ENCODE measurements at regions not wholly inside any gene's neighbourhood (a gene's known extent, or its start where the extent isn't known, plus 50 kb on each side); places are given as distances from the start of the nearest gene placed in this dataset.

DNA sequence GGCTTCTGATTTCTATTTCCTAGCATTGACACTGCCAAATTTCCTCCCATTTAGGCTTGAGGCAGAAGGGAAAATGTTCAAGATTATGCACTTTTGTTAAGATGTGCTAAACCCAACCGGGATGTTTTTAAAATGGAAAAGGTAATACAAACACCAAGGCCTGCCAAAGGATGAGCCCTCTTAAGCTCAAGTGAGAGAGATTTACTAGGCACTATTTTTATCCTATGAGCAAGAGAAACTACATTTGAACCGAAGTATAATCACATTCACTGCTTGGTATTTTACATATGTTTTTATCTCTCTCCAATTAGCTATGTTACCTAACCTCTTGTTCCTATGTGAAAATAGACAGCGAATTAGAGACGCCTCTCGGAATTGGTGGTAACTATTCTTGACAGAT, 295.8 kb downstream of the GABRB3 start:
- no peak for DNase-seq

DNA sequence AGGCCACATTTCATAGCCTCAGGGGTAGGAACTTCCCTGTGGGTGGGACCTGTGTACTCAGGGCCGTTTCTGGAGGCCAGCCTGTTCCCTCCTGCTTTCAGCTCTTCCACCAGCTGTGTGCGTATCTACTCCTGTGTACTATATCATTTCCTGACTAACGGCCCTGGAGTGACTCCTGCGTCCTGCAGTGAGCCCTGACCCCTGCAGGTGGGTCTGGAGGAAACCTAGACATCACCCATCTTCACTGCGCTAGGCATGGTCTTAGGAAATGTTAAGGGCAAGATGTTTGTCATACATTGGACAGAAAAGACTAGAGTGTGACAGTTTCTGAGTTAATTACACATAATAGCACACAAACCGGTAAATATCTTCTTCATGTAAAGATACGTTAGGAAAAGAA, 297.3 kb downstream of the GABRB3 start:
- no peak for DNase-seq

GRCh38 chr15:26472661-26473060, 300.2 kb downstream of the GABRB3 start:
- no peak for DNase-seq

DNA sequence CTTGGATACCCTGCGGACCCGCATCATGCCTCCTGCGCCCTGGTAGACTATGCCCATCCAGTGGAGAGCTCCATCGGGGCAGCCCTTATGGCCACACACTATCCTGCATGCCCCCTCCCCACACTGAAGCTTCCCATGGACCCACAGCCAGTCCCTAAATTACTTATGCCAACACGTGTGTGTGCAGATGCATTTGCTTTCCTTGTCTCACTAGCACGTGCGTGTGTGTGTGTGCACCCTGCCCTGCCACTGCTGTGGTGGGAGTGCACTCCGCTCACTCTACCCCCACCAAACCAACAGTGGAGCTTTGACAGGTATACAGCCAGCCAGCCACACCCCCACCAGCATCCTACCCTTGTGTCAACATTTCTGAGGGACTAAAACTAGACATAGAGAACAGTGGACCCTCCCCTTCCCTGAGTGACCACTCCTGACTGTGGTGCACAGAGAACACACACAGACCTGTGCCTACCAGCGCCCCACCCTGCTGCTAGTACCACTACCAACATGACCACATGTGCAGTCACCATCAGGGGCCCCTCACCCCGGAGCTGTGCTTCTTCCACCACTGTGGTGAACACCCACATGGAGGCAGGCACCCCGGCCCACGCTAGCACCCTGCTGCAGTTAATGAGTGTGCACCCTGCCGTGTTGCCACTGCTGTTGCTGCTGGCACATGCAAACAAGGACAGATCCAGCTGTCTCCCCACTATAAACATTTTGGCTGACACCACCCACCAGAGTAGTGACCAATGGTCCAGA, 310.8 kb downstream of the GABRB3 start:
- DNase-seq: no peak

GRCh38 chr15:26460165-26460564, 312.7 kb downstream of the GABRB3 start:
- DNase-seq: no peak

DNA sequence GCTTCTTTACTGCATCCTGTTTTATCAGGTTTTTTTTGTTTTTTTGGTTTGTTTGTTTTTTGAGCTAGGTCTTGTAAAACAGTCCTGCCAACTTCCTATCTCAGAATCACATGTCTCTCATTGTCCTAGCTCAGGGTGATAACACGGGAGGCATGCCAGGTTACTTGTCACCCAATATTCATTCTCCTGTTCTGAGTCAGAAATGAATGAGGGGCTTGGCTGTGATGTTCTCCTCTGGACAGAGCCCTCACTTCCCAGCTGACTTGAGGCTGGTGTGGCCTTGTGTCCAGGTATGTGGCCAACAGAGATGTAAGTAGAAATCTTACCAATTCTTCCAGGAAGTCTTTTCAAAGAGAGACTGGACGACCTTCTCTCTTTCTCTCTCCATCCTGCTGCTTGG, 317.0 kb downstream of the GABRB3 start:
- no peak for DNase-seq

- DNase-seq: no peak
Measured at GRCh38 chr15:26453914-26454313, 319.0 kb downstream of the GABRB3 start.

GRCh38 chr15:26451995-26452394, 320.9 kb downstream of the GABRB3 start:
- DNase-seq: no peak

DNA sequence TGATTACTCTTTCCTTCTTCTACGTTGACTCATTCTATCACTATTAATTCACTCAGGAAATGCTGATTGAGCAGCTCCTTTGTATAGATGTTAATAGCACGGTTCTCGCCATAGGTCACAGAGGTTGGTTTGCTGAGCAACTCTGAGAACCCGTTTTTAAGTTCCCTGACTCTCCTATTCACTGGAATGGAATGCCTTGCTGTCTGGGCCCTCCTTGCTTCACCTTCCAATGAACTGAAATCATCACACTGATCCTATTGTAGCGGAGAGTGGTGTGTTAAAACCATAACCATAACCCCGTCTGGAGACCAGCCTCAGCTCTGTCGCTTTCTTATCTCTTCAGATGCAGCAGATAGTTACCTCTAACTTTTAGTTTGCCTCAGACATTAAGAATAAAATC, 323.6 kb downstream of the GABRB3 start:
- DNase-seq: no peak

- DNase-seq: no peak
Measured at GRCh38 chr15:26443321-26443720, 329.5 kb downstream of the GABRB3 start.

GRCh38 chr15:26442680-26443079, 330.2 kb downstream of the GABRB3 start:
- no peak for DNase-seq

GRCh38 chr15:26439681-26440080, 333.2 kb downstream of the GABRB3 start:
- no peak for DNase-seq

DNA sequence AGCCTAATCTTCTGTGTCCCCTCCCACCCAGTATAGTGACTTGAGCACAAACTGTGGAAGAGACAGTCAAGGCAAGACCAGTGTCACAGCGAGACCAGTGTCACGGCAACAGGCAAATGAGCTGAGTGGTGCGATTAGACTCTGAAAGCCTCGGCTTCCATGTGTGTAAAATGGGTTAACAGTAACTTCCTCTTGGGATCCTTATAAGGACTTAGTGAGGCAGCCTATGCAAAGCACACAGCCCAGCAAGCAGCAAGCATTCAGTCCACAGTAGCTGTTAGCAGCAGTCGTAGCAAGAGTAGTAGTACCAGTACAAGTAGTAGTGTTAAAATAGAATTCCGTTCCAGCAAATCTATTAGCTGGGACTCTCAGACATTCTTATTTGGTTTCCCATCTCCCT, 334.1 kb downstream of the GABRB3 start:
- no peak for DNase-seq

DNA sequence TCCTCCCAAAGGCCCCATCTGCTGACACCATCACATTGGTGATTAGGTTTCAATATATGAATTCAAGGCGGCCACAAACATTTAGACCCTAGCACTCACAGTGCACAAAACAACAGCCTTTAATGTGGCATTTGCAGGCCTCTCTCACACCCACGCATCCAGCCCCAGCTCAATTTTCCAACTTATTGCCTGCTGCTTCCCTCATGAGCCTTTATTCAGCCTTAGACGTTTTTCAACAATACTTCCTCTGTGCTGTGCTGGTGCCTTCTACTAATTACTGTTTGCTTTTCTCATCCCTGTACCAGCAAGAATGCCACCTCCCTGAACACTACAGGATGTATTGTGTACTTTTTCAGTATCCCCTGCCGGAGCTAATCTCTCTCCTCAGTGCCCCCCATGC, 334.6 kb downstream of the GABRB3 start:
- no peak for DNase-seq

DNA sequence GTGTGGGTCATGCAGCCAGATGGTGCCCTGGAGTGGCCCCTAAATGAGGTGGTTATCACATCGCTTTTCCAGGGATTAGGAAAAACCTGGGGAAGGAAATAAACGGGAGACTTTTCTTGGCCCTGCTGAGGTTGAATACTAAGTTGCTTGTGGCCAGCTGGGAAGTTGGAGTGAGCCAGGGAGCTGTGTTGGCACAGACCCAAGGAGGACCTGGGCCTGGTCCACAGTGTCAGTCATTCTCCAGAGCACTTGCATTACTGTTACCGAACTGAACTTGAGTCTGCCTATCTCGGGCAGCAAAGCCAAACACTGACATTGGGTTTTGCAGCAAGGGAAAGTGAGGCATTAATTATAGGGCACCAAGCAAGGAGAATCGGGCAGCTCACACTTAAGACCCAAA, 339.0 kb downstream of the GABRB3 start:
- no peak for DNase-seq

GRCh38 chr15:26433060-26433459, 339.8 kb downstream of the GABRB3 start:
- DNase-seq: no peak

DNA sequence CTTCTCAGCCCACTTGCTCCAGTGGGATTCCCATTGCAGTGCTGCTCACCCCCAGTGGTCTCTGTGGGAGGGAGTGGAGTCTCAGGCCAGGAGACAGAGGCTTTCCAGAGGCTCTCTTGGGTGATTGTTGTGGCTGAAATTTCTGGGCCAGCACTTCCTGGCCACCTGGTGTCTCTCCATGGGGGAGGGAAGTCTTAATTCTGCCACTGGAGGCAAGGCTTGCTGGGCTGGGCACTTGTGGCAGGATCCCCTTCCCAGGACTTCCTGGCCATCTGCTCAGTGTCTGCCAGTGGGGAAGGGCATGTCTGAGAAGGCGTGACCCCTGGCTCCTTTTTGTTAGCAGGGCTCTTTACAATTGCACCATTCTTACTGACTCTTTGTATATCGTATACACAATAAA, 351.8 kb downstream of the GABRB3 start:
- DNase-seq: peak; percentile 51

DNA sequence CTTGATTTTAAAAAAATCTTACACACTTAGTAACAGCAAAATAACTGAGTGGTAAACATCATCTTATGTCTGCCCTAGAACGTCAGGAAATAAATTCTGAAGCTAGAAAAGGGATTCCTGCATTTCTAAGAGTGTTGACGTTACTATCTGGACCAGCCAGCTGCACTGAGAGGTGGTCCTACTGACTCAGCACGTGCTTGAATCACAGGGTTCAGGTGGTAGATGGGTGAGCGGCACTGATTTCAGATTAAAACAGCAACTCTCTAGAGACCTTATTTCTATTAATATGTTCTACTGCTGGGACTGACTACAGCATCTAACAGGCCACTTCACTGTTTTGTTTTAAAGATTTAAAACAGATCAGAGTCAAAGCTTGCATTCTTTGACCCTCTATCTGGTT, 377.2 kb downstream of the GABRB3 start:
- no peak for DNase-seq

DNA sequence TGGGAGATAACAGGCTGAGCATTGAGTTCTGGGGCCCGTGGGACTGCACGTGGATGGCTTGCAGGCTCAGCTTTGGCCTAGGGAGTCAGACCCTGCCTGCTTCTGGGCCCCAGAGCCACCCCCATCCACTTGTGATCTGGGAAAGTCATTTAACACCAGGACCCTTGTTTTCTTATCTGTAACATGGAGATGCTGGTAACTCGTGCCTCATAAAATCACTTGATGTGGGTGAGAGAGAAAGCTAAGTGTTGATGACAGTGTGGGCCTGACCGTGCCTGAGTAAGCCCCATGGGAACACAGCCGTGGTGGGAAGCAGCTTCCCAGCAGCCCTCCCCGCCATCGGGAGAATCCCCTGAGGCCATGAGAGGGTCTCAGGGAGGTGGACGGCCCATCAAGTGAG, 378.1 kb downstream of the GABRB3 start:
- no peak for DNase-seq

GRCh38 chr15:26392956-26393355, 379.9 kb downstream of the GABRB3 start:
- DNase-seq: no peak

DNA sequence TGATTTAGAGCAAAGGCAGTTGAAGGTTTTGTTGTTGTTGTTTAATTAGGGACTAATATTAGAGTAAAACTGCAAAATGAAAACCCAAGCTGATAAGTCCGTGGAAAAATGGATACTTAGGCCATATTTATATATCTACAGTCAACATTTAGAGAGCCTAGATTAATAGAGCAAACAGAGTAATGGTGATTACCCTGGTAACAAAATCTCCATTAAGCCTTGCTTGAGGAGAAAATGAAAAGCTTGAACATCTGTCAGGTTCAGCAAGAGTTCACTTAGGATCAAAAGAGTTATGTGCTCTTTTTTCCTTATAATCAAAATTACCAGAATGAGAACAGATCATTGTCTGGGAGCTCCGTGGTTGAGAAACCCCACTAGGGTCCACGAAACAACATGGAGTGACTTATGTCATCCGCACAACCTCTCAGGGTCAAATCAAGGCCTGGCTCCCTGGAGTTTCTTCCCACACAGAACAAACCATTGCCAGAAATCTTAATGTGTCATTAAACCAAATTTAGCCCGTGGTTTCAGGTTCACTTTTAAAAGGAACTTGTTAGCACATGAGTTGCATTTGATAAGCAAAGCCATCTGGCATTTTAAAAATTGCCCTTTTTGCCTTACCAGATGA, 381.2 kb downstream of the GABRB3 start:
- peak; percentile 81 for DNase-seq

DNA sequence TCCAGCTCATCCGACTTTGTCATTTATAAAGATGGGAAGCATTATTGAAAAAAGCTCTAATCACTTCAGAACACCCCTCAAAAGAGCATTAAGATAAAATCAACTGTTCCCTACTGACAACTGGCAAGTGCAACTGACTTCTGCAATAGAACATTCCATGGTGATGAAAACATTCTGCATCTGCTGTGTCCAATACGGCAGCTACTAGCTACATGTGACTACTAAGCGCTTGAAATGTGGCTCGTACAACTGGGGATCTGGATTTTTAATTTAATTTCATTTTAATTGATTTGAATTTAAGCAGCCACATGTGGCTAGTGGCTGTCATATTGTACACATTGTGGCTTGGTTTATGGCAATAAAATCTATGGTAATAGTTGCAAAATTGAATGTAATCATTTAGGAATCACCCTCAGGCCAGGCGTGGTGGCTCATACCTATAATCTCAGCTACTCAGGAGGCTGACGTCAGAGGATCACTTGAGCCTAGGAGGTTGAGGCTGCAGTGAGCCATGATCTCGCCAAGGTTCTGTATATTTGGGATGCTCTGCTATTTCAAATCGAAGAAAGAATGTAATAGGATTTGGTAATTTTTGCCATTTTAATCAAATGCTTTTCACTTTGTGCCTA, 390.3 kb downstream of the GABRB3 start:
- DNase-seq: no peak

DNA sequence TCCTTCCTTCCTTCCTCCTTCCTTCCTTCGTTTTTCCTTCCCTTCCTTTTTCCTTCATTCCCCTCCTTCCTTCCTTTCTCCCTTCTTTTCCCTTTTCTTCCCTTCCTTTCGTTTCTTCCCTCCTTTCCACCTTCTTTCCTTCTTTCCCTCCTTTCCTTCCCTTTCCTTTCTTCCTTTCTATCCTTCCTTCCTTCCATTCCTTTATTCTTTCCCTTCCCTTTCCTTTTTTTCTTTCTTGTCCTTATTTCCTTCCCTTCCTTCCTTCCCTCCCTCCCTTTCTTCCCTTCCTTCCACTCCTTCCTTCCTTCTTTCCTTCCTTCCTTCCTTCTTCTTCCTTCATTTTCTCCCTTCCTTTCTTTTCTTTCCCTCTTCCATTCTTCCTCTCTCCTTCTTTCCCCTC, 394.6 kb downstream of the GABRB3 start:
- no peak for DNase-seq

DNA sequence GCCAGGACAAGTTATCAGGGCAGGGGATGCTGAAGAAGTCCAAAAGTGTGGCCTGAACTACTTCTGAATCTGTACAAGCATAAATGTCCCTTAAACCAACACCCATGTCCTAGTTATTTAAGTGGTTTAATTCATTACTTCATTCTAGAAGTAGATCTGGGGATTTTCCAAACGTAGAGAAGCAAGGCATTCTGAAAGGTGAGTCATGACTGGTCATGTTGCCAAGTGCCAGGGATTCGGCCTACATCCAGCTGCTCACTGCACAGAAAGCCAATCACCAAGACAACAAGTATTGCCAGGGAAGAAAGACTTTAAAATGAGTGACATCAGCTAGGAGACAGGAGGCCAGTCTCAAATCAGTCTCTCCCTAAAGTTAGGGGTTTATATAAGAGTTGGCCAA, 396.6 kb downstream of the GABRB3 start:
- DNase-seq: peak; percentile 79
